WTC11 (cell line): ENCODE measurements at regions not wholly inside any gene's neighbourhood (a gene's known extent, or its start where the extent isn't known, plus 50 kb on each side); places are given as distances from the start of the nearest gene placed in this dataset.
A peak's percentile ranks its signal among the peaks of the same experiment; 100 is the strongest.
"Not testable (repeated sequence)": the region's sequence is repeated elsewhere in the genome, so short reads cannot be mapped to it uniquely, and the experiment has no call there.

Experiments
- ATAC-seq: fragments of 200-7000 bp; cut with Tn5 transposase; 2 replicates; pipeline ENCODE4 v1.10.0; 2021; ENCODE audit warnings: mild to moderate bottlenecking, moderate library complexity
- CTCF ChIA-PET: fragments of 300-600 bp; sonication (Branson Sonifier 250); formaldehyde crosslinking; loops from one replicate; lab custom pipeline; 2021; ENCODE audit warnings: antibody characterized with exemption; lab: Charles Lee
- POLR2A ChIA-PET: fragments of 350-600 bp; sonication (Branson Sonifier 250); formaldehyde crosslinking; loops from one replicate; lab custom pipeline; 2021; ENCODE audit warnings: antibody characterized with exemption; lab: Charles Lee
- DNase-seq: peaks from one replicate; pipeline ENCODE4 v3.0.0; 2021; ENCODE audit warnings: low spot score
- H3K27ac Mint-ChIP-seq: 2 replicates; pipeline ENCODE4 v1.8.0; 2021; ENCODE audit warnings: mixed read lengths
- H3K27me3 Mint-ChIP-seq: 2 replicates; pipeline ENCODE4 v1.8.0; 2021; ENCODE audit warnings: low read depth, mild to moderate bottlenecking, moderate library complexity, mixed read lengths
- H3K36me3 Mint-ChIP-seq: 2 replicates; pipeline ENCODE4 v1.8.0; 2021; ENCODE audit warnings: mixed read lengths
- H3K4me1 Mint-ChIP-seq: 2 replicates; pipeline ENCODE4 v1.8.0; 2022; ENCODE audit warnings: mixed read lengths
- H3K4me3 Mint-ChIP-seq: 2 replicates; pipeline ENCODE4 v1.8.0; 2021; ENCODE audit warnings: mild to moderate bottlenecking, moderate library complexity, mixed read lengths
- H3K9me3 Mint-ChIP-seq: 2 replicates; pipeline ENCODE4 v1.8.0; 2021; ENCODE audit warnings: mixed read lengths
- CBFB ChIP-seq: sonication (generic); formaldehyde crosslinking; IDR thresholded peaks from 2 replicates; pipeline ENCODE4 v1.8.1; 2022; ENCODE audit warnings: mild to moderate bottlenecking, low read depth, missing genetic modification reagents
- CREB1 ChIP-seq: sonication (generic); formaldehyde crosslinking; IDR thresholded peaks from 2 replicates; pipeline ENCODE4 v1.8.0; 2023; ENCODE audit warnings: mild to moderate bottlenecking, missing genetic modification reagents
- GABPB1 ChIP-seq: sonication (generic); formaldehyde crosslinking; IDR thresholded peaks from 2 replicates; pipeline ENCODE4 v1.8.1; 2023; ENCODE audit warnings: mild to moderate bottlenecking, missing genetic modification reagents
- GRHL2 ChIP-seq: fragments of 250-450 bp; sonication (Bioruptor Pico); IDR thresholded peaks from 2 replicates; pipeline ENCODE4 v1.8.0; 2022; ENCODE audit warnings: mild to moderate bottlenecking, moderate library complexity; ENCODE audit not compliant: insufficient replicate concordance, severe bottlenecking
- GTF2I ChIP-seq: fragments of 250-450 bp; sonication (Bioruptor Pico); conservative IDR thresholded peaks from 2 replicates; pipeline ENCODE4 v1.4.0; 2021; ENCODE audit warnings: mild to moderate bottlenecking
- JUN ChIP-seq: sonication (generic); formaldehyde crosslinking; IDR thresholded peaks from 2 replicates; pipeline ENCODE4 v1.8.0; 2023; ENCODE audit warnings: mild to moderate bottlenecking, missing genetic modification reagents
- KAT7 ChIP-seq: sonication (generic); formaldehyde crosslinking; IDR thresholded peaks from 2 replicates; pipeline ENCODE4 v1.8.1; 2023; ENCODE audit warnings: missing genetic modification reagents, mild to moderate bottlenecking, borderline replicate concordance
- MYBL2 ChIP-seq: sonication (generic); formaldehyde crosslinking; IDR thresholded peaks from 2 replicates; pipeline ENCODE4 v1.8.1; 2023; ENCODE audit warnings: mild to moderate bottlenecking, moderate library complexity, missing genetic modification reagents
- SMAD3 ChIP-seq: sonication (generic); formaldehyde crosslinking; IDR thresholded peaks from 2 replicates; pipeline ENCODE4 v1.8.0; 2022; ENCODE audit warnings: missing genetic modification reagents, mild to moderate bottlenecking, borderline replicate concordance
- SMAD4 ChIP-seq: sonication (generic); formaldehyde crosslinking; IDR thresholded peaks from 2 replicates; pipeline ENCODE4 v1.8.0; 2022; ENCODE audit warnings: mild to moderate bottlenecking, missing genetic modification reagents
- SP1 ChIP-seq: sonication (generic); formaldehyde crosslinking; conservative IDR thresholded peaks from 2 replicates; pipeline ENCODE4 v1.8.1; 2022; ENCODE audit warnings: missing genetic modification reagents
- TEAD1 ChIP-seq: sonication (generic); formaldehyde crosslinking; IDR thresholded peaks from 2 replicates; pipeline ENCODE4 v1.8.0; 2022; ENCODE audit warnings: mild to moderate bottlenecking, missing genetic modification reagents
- ZMAT4 ChIP-seq: fragments of 250-450 bp; sonication (Bioruptor Pico); IDR thresholded peaks from 2 replicates; pipeline ENCODE4 v1.9.0; 2021; ENCODE audit warnings: mild to moderate bottlenecking
- ZNF138 ChIP-seq: sonication (generic); formaldehyde crosslinking; conservative IDR thresholded peaks from 2 replicates; pipeline ENCODE4 v1.8.1; 2022; ENCODE audit warnings: mild to moderate bottlenecking, moderate library complexity, missing genetic modification reagents
- ZNF232 ChIP-seq: sonication (generic); formaldehyde crosslinking; IDR thresholded peaks from 2 replicates; pipeline ENCODE4 v1.8.0; 2022; ENCODE audit warnings: mild to moderate bottlenecking, missing genetic modification reagents
- ZNF416 ChIP-seq: fragments of 250-450 bp; sonication (Bioruptor Pico); IDR thresholded peaks from 2 replicates; pipeline ENCODE4 v1.9.0; 2021; ENCODE audit warnings: mild to moderate bottlenecking, inconsistent platforms
- ZNF425 ChIP-seq: fragments of 250-450 bp; sonication (Bioruptor Pico); conservative IDR thresholded peaks from 2 replicates; pipeline ENCODE4 v1.9.0; 2021; ENCODE audit warnings: mild to moderate bottlenecking
- ZNF512 ChIP-seq: sonication (generic); formaldehyde crosslinking; IDR thresholded peaks from 2 replicates; pipeline ENCODE4 v1.8.1; 2022; ENCODE audit warnings: missing genetic modification reagents, borderline replicate concordance
- ZNF671 ChIP-seq: fragments of 250-450 bp; sonication (Bioruptor Pico); IDR thresholded peaks from 2 replicates; pipeline ENCODE4 v1.8.0; 2021; ENCODE audit warnings: mild to moderate bottlenecking
- TF ChIP-seq, protein P1 (sequence below): sonication (generic); formaldehyde crosslinking; IDR thresholded peaks from 2 replicates; pipeline ENCODE4 v1.8.0; 2022; ENCODE audit warnings: mild to moderate bottlenecking, missing genetic modification reagents
- TF ChIP-seq, protein P2 (sequence below): fragments of 250-450 bp; sonication (Bioruptor Pico); IDR thresholded peaks from 2 replicates; pipeline ENCODE4 v2.1.2; 2022; ENCODE audit warnings: mild to moderate bottlenecking, moderate library complexity

GRCh38 chr5:58294598-58295305 lies 165.1 kb downstream of the PLK2 start:
- H3K27ac Mint-ChIP-seq = no peak overlapping the region
- ATAC-seq = no peak
- H3K4me3 Mint-ChIP-seq = no peak overlapping the region
- H3K4me1 Mint-ChIP-seq = peaks cover 4% of the 10 kb centered on the region
- no peaks in the 10 kb centered on the region for H3K27me3 Mint-ChIP-seq
- no peak for DNase-seq
- H3K9me3 Mint-ChIP-seq = peaks cover 2% of the 10 kb centered on the region
- POLR2A ChIA-PET = no interaction called here
- TF ChIP-seq ZNF232 (CRISPR knock-in tag) = no peak
- TF ChIP-seq TEAD1 = no peak
- no peak for TF ChIP-seq GTF2I (CRISPR knock-in tag)
- TF ChIP-seq, all 79 proteins: peak for 0
- peaks cover 5% of the 10 kb centered on the region for H3K36me3 Mint-ChIP-seq
- CTCF ChIA-PET = interaction anchor here (0.6 kb wide), 1 partner anchor 881 kb away, joined by 7 read pairs; no protein-coding TSS in a partner anchor

- H3K4me3 Mint-ChIP-seq, H3K27ac Mint-ChIP-seq, H3K4me1 Mint-ChIP-seq, H3K27me3 Mint-ChIP-seq, POLR2A ChIA-PET, ATAC-seq, CTCF ChIA-PET: not testable (repeated sequence)
- peaks cover 18% of the 10 kb centered on the region for H3K36me3 Mint-ChIP-seq
- H3K9me3 Mint-ChIP-seq = peaks cover 23% of the 10 kb centered on the region
- peak; percentile 59 for DNase-seq
These were observed 171.6 kb downstream of the PLK2 start for GRCh38 chr5:58288275-58288674.

DNA sequence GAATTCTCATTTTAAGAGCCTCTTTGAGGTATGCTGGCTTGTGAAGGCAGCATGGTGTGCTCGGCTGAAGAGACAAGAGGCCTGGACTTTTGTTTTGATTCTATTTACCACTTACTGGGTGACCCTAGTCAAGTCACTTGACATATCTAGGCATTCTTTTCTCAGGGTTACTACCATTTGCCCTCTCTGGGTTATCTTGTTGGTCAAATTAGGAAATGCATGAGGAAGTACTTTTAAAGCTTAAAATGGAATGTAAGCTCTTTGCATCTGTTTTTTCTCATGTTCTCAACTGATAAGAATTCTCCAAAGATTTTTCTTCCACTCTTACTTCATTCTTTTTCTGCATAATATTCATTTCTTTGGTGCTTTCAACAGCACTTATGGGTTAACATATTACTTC lies 173.1 kb downstream of the PLK2 start:
- ChIA-PET CTCF (no interaction called here), POLR2A (no interaction called here)
- peaks cover 9% of the 10 kb centered on the region; the same call in 1 of the 2 replicates for H3K4me1 Mint-ChIP-seq
- H3K27me3 Mint-ChIP-seq = no peaks in the 10 kb centered on the region
- ATAC-seq (no peak), DNase-seq (no peak)
- TF ChIP-seq SMAD4 (CRISPR knock-in tag) (no peak), KAT7 (no peak), ZNF425 (CRISPR knock-in tag) (no peak), SMAD3 (CRISPR knock-in tag) (no peak), CBFB (CRISPR knock-in tag) (no peak), ZNF138 (CRISPR knock-in tag) (no peak), JUN (CRISPR knock-in tag) (no peak), SP1 (CRISPR knock-in tag) (no peak), ZNF512 (CRISPR knock-in tag) (no peak), ZNF671 (CRISPR knock-in tag) (no peak), GRHL2 (CRISPR knock-in tag) (no peak), GABPB1 (CRISPR knock-in tag) (no peak), CREB1 (no peak), MYBL2 (CRISPR knock-in tag) (no peak), ZNF232 (CRISPR knock-in tag) (no peak), ZNF416 (no peak), ZMAT4 (CRISPR knock-in tag) (no peak)
- TF ChIP-seq, protein P1, sequence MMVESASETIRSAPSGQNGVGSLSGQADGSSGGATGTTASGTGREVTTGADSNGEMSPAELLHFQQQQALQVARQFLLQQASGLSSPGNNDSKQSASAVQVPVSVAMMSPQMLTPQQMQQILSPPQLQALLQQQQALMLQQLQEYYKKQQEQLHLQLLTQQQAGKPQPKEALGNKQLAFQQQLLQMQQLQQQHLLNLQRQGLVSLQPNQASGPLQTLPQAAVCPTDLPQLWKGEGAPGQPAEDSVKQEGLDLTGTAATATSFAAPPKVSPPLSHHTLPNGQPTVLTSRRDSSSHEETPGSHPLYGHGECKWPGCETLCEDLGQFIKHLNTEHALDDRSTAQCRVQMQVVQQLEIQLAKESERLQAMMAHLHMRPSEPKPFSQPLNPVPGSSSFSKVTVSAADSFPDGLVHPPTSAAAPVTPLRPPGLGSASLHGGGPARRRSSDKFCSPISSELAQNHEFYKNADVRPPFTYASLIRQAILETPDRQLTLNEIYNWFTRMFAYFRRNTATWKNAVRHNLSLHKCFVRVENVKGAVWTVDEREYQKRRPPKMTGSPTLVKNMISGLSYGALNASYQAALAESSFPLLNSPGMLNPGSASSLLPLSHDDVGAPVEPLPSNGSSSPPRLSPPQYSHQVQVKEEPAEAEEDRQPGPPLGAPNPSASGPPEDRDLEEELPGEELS (CRISPR knock-in tag) = no peak
- TF ChIP-seq, protein P2, sequence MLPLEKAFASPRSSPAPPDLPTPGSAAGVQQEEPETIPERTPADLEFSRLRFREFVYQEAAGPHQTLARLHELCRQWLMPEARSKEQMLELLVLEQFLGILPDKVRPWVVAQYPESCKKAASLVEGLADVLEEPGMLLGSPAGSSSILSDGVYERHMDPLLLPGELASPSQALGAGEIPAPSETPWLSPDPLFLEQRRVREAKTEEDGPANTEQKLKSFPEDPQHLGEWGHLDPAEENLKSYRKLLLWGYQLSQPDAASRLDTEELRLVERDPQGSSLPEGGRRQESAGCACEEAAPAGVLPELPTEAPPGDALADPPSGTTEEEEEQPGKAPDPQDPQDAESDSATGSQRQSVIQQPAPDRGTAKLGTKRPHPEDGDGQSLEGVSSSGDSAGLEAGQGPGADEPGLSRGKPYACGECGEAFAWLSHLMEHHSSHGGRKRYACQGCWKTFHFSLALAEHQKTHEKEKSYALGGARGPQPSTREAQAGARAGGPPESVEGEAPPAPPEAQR (CRISPR knock-in tag) = no peak
- H3K36me3 Mint-ChIP-seq = peaks cover 16% of the 10 kb centered on the region
- H3K9me3 Mint-ChIP-seq = peaks cover 23% of the 10 kb centered on the region
- H3K4me3 Mint-ChIP-seq = no peak overlapping the region
- H3K27ac Mint-ChIP-seq = no peak overlapping the region
